HepG2 (cell line): ENCODE measurements at regions not wholly inside any gene's neighbourhood (a gene's known extent, or its start where the extent isn't known, plus 50 kb on each side); places are given as distances from the start of the nearest gene placed in this dataset.

ENCODE experiments used
- ATAC-seq: fragments of 200-7000 bp; cut with Tn5 transposase; 3 replicates; pipeline ENCODE4 v1.9.1; 2020; ENCODE audit warnings: mild to moderate bottlenecking, moderate library complexity
- BruUV-seq: library from RNA; stranded (reverse); fragments of 400-500 nt; replicated peaks from 2 replicates; lab custom pipeline; 2021; lab: Mats Ljungman, UMichigan
- CTCF ChIA-PET: fragments of 300-600 bp; formaldehyde crosslinking; extraction: SDS; loops from one replicate; lab custom pipeline; 2021; ENCODE audit warnings: low total read pairs, inconsistent platforms, low intra/inter-chr PET ratio; lab: Yijun Ruan, JAX
- POLR2A ChIA-PET: fragments of 350-600 bp; sonication (Branson Sonifier 250); formaldehyde crosslinking; loops from one replicate; lab custom pipeline; 2020; ENCODE audit warnings: antibody characterized with exemption, inconsistent platforms; lab: Yijun Ruan, JAX
- DNase-seq: peaks from one replicate; pipeline ENCODE4 v3.0.0-alpha.2; 2015; ENCODE audit warnings: low spot score
- FAIRE-seq: peaks from 3 replicates; lab custom pipeline; 2011; peaks lifted over from hg19 to GRCh38; lab: Jason Lieb, UNC
- H2AFZ ChIP-seq: one replicate; pipeline ENCODE4 v1.6.1; 2011; ENCODE audit warnings: low read length, inconsistent platforms
- H3K27ac ChIP-seq: fragments of 300-600 bp; 3 replicates; pipeline ENCODE4 v1.8.0; 2011; ENCODE audit warnings: mixed run types, mild to moderate bottlenecking, mixed read lengths, low read length, inconsistent platforms; ENCODE audit not compliant: insufficient read depth; ENCODE audit errors: extremely low read length
- H3K27me3 ChIP-seq, 2 experiments: fragments of 200-600 bp in 1 of 2; 2 replicates in 1 of 2; 3 replicates in 1 of 2; pipeline versions ENCODE4 v1.6.0 to v1.8.0; 2011; ENCODE audit warnings: low read length in 2 of 2, mild to moderate bottlenecking in 2 of 2, moderate library complexity in 2 of 2, inconsistent platforms in 1 of 2; ENCODE audit not compliant: insufficient read depth in 2 of 2, control insufficient read depth in 1 of 2
- H3K36me3 ChIP-seq, 2 experiments: fragments of 200-600 bp in 1 of 2; replicated peaks in 1 of 2; 2 replicates in 1 of 2; 3 replicates in 1 of 2; pipeline versions ENCODE4 v1.5.1 to v1.8.0; 2011; ENCODE audit warnings: low read length in 2 of 2, inconsistent platforms in 1 of 2; ENCODE audit not compliant: insufficient read depth in 2 of 2, control insufficient read depth in 1 of 2
- H3K4me1 ChIP-seq: 2 replicates; pipeline ENCODE4 v1.5.1; 2012; ENCODE audit warnings: low read length, inconsistent platforms; ENCODE audit not compliant: insufficient read depth
- H3K4me2 ChIP-seq: 2 replicates; pipeline ENCODE4 v1.6.0; 2011; ENCODE audit warnings: low read depth, low read length, inconsistent platforms
- H3K4me3 ChIP-seq, 3 experiments: fragments of 200-600 bp in 1 of 3; sonication (generic), shearing (Covaris generic) in 1 of 3; replicated peaks in 1 of 3; 2 replicates each; pipeline ENCODE4 v1.5.1; 2011 to 2016; ENCODE audit warnings: low read length in 3 of 3, inconsistent platforms in 2 of 3, low read depth in 2 of 3, mild to moderate bottlenecking in 2 of 3, control low read depth in 1 of 3, mixed read lengths in 1 of 3; ENCODE audit not compliant: insufficient read depth in 1 of 3
- H3K79me2 ChIP-seq: one replicate; pipeline ENCODE4 v1.6.1; 2011; ENCODE audit warnings: low read length, inconsistent platforms; ENCODE audit not compliant: insufficient read depth
- H3K9ac ChIP-seq: 2 replicates; pipeline ENCODE4 v1.6.0; 2011; ENCODE audit warnings: mild to moderate bottlenecking, low read depth, low read length, inconsistent platforms; ENCODE audit not compliant: insufficient read depth
- H3K9me3 ChIP-seq: 2 replicates; pipeline ENCODE4 v1.5.1; 2012; ENCODE audit warnings: mild to moderate bottlenecking, low read length
- H4K20me1 ChIP-seq: 2 replicates; pipeline ENCODE4 v1.6.0; 2011; ENCODE audit warnings: inconsistent platforms, mild to moderate bottlenecking, low read length, moderate library complexity; ENCODE audit not compliant: insufficient read depth
- EP300 ChIP-seq, 3 experiments: sonication (generic) in 1 of 3; formaldehyde crosslinking in 1 of 3; IDR thresholded peaks; 2 replicates each; pipeline versions ENCODE4 v1.5.1 to v1.6.1; 2011 to 2020; ENCODE audit warnings: low read depth in 2 of 3, low read length in 2 of 3, borderline replicate concordance in 1 of 3, improper control_type of control experiment in 1 of 3, mild to moderate bottlenecking in 1 of 3, missing genetic modification reagents in 1 of 3, moderate library complexity in 1 of 3
- FOXA1 ChIP-seq, 2 experiments: fragments of 450-650 bp in 1 of 2; sonication (generic) in 1 of 2; formaldehyde crosslinking in 1 of 2; IDR thresholded peaks; 2 replicates each; pipeline versions ENCODE4 v1.4.0 to v1.6.1; 2016 to 2020; ENCODE audit warnings: missing genetic modification reagents in 1 of 2
- GZF1 ChIP-seq: sonication (generic); formaldehyde crosslinking; IDR thresholded peaks from 2 replicates; pipeline ENCODE4 v1.5.1; 2020; ENCODE audit warnings: mild to moderate bottlenecking, missing genetic modification reagents
- HNRNPL ChIP-seq: fragments of 200-400 bp; formaldehyde crosslinking; IDR thresholded peaks from 2 replicates; pipeline ENCODE4 v1.6.1; 2017; ENCODE audit warnings: mild to moderate bottlenecking, low read depth, low read length
- KLF11 ChIP-seq: IDR thresholded peaks from 2 replicates; pipeline ENCODE4 v1.6.1; 2016; ENCODE audit warnings: missing compliant biosample characterization
- MBNL3 ChIP-seq: fragments of 250-450 bp; sonication (Bioruptor Pico); conservative IDR thresholded peaks from 2 replicates; pipeline ENCODE4 v1.8.0; 2022; ENCODE audit warnings: mild to moderate bottlenecking, inconsistent platforms
- MEF2D ChIP-seq: sonication (generic); formaldehyde crosslinking; IDR thresholded peaks from 2 replicates; pipeline ENCODE4 v1.5.1; 2020; ENCODE audit warnings: mild to moderate bottlenecking, missing genetic modification reagents
- ZNF253 ChIP-seq: sonication (generic); formaldehyde crosslinking; IDR thresholded peaks from 2 replicates; pipeline ENCODE4 v1.8.0; 2022; ENCODE audit warnings: mild to moderate bottlenecking, missing genetic modification reagents, borderline replicate concordance
- ZNF777 ChIP-seq: sonication (generic); formaldehyde crosslinking; IDR thresholded peaks from 2 replicates; pipeline ENCODE4 v1.4.0; 2020; ENCODE audit warnings: missing genetic modification reagents
- WGBS: methylation state at CpG from one replicate; pipeline ENCODE4 v1.1.6; 2017; ENCODE audit warnings: low lambda C conversion rate; 5-methylcytosine and 5-hydroxymethylcytosine counted together
- in situ Hi-C: cut with HindIII; loops from 2 replicates; pipeline ENCODE4 v1.10.0; 2017; ENCODE audit warnings: low pct_unique_long_range_greater_than_20kb; ENCODE audit not compliant: extremely low pct_ligation_motif_present
- intact Hi-C: fragments of 100-400 bp; cut with micrococcal nuclease; formaldehyde crosslinking; loops from one replicate; pipeline ENCODE4 v1.10.0; 2022; ENCODE audit not compliant: unreplicated experiment
- TF ChIP-seq, protein P1 (sequence below): sonication (generic); formaldehyde crosslinking; IDR thresholded peaks from 2 replicates; pipeline ENCODE4 v1.4.0; 2020; ENCODE audit warnings: missing genetic modification reagents
- TF ChIP-seq, protein P2 (sequence below): sonication (generic); formaldehyde crosslinking; IDR thresholded peaks from 2 replicates; pipeline ENCODE4 v1.4.0; 2020; ENCODE audit warnings: missing genetic modification reagents
- TF ChIP-seq, protein P3 (sequence below): fragments of 450-650 bp; IDR thresholded peaks from 2 replicates; pipeline ENCODE4 v1.6.1; 2016
- TF ChIP-seq, protein P4 (sequence below): sonication (generic); formaldehyde crosslinking; conservative IDR thresholded peaks from 2 replicates; pipeline ENCODE4 v1.4.0; 2020; ENCODE audit warnings: missing genetic modification reagents
- TF ChIP-seq, protein P5 (sequence below): fragments of 450-650 bp; IDR thresholded peaks from 2 replicates; pipeline ENCODE4 v1.6.1; 2017

DNA sequence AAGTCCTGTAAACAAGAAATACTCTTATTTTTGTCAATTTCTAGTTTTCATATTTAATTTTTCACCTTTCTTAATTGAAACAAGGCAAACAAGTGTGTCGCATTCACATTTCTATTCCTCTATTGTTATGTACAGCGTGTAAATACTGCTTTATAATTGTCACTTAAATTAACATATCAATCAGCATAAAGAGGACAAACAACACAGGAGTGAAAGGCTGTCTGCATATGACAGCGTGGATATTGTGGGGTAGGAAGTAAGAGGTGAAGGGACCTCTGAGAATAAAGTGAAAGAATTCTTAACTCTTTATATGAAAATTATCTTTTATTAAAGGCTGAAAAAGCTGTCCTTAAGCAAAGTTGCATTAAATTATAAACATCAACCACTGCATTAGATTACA is 797.9 kb upstream of the COBL start (continued):
- TF ChIP-seq, protein P1, sequence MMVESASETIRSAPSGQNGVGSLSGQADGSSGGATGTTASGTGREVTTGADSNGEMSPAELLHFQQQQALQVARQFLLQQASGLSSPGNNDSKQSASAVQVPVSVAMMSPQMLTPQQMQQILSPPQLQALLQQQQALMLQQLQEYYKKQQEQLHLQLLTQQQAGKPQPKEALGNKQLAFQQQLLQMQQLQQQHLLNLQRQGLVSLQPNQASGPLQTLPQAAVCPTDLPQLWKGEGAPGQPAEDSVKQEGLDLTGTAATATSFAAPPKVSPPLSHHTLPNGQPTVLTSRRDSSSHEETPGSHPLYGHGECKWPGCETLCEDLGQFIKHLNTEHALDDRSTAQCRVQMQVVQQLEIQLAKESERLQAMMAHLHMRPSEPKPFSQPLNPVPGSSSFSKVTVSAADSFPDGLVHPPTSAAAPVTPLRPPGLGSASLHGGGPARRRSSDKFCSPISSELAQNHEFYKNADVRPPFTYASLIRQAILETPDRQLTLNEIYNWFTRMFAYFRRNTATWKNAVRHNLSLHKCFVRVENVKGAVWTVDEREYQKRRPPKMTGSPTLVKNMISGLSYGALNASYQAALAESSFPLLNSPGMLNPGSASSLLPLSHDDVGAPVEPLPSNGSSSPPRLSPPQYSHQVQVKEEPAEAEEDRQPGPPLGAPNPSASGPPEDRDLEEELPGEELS: no peak
- TF ChIP-seq ZNF777 (CRISPR knock-in tag): no peak
- TF ChIP-seq, protein P2, sequence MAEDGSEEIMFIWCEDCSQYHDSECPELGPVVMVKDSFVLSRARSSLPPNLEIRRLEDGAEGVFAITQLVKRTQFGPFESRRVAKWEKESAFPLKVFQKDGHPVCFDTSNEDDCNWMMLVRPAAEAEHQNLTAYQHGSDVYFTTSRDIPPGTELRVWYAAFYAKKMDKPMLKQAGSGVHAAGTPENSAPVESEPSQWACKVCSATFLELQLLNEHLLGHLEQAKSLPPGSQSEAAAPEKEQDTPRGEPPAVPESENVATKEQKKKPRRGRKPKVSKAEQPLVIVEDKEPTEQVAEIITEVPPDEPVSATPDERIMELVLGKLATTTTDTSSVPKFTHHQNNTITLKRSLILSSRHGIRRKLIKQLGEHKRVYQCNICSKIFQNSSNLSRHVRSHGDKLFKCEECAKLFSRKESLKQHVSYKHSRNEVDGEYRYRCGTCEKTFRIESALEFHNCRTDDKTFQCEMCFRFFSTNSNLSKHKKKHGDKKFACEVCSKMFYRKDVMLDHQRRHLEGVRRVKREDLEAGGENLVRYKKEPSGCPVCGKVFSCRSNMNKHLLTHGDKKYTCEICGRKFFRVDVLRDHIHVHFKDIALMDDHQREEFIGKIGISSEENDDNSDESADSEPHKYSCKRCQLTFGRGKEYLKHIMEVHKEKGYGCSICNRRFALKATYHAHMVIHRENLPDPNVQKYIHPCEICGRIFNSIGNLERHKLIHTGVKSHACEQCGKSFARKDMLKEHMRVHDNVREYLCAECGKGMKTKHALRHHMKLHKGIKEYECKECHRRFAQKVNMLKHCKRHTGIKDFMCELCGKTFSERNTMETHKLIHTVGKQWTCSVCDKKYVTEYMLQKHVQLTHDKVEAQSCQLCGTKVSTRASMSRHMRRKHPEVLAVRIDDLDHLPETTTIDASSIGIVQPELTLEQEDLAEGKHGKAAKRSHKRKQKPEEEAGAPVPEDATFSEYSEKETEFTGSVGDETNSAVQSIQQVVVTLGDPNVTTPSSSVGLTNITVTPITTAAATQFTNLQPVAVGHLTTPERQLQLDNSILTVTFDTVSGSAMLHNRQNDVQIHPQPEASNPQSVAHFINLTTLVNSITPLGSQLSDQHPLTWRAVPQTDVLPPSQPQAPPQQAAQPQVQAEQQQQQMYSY (CRISPR knock-in tag): no peak

DNA sequence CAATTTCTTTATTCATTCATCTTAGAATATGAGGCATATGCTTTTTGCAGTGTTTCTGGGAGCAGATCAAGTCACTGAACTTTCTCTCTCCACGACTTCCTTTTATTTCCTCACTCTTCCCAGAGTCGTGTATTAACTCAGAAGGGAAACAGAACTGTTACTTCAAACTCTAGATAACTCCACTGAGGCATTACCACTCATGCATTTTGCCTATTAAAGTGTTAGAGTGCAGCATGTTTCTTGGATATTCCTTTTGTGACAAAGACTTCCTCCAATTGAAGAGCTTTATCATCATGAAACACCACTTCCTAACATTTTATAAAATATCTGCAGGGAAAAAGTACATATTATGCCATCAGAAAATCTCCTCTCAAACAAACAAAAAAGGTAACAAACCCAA is 797.4 kb upstream of the COBL start:
- no peaks in the 10 kb centered on the region for H3K36me3 ChIP-seq
- DNase-seq: no peak
- POLR2A ChIA-PET: no interaction called here
- no peaks in the 10 kb centered on the region for H3K4me1 ChIP-seq
- intact Hi-C loops: no loop called here
- H3K4me2 ChIP-seq: no peak overlapping the region
- CTCF ChIA-PET: no interaction called here
- H3K79me2 ChIP-seq: no peaks in the 10 kb centered on the region
- no peak overlapping the region for H3K4me3 ChIP-seq
- in situ Hi-C loops: no loop called here
- H3K27me3 ChIP-seq: no peaks in the 10 kb centered on the region
- no peaks in the 10 kb centered on the region for H3K9me3 ChIP-seq
- BruUV-seq: no TSS peak
- no peak overlapping the region for H2AFZ ChIP-seq
- no peaks in the 10 kb centered on the region for H4K20me1 ChIP-seq
- H3K9ac ChIP-seq: no peak overlapping the region
- no peak overlapping the region for H3K27ac ChIP-seq
- FAIRE-seq: no peak
- 3% methylated on average over 2 of the region's 2 CpGs for WGBS
- no peak for ATAC-seq
- TF ChIP-seq ZNF253 (no peak), FOXA1 (IDR thresholded peaks at IDR 0.05) (no peak), FOXA1 (CRISPR knock-in tag; IDR thresholded peaks at IDR 0.05) (no peak), MBNL3 (CRISPR knock-in tag) (no peak), KLF11 (no peak), EP300 (IDR thresholded peaks at IDR 0.05; ENCODE audit: low read depth in 2 of 2, low read length in 2 of 2) (no peak), EP300 (CRISPR knock-in tag; IDR thresholded peaks at IDR 0.05; ENCODE audit: borderline replicate concordance) (no peak), MEF2D (CRISPR knock-in tag) (no peak), HNRNPL (no peak), GZF1 (no peak)
- TF ChIP-seq, protein P3, sequence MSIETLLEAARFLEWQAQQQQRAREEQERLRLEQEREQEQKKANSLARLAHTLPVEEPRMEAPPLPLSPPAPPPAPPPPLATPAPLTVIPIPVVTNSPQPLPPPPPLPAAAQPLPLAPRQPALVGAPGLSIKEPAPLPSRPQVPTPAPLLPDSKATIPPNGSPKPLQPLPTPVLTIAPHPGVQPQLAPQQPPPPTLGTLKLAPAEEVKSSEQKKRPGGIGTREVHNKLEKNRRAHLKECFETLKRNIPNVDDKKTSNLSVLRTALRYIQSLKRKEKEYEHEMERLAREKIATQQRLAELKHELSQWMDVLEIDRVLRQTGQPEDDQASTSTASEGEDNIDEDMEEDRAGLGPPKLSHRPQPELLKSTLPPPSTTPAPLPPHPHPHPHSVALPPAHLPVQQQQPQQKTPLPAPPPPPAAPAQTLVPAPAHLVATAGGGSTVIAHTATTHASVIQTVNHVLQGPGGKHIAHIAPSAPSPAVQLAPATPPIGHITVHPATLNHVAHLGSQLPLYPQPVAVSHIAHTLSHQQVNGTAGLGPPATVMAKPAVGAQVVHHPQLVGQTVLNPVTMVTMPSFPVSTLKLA: no peak
- TF ChIP-seq, protein P4, sequence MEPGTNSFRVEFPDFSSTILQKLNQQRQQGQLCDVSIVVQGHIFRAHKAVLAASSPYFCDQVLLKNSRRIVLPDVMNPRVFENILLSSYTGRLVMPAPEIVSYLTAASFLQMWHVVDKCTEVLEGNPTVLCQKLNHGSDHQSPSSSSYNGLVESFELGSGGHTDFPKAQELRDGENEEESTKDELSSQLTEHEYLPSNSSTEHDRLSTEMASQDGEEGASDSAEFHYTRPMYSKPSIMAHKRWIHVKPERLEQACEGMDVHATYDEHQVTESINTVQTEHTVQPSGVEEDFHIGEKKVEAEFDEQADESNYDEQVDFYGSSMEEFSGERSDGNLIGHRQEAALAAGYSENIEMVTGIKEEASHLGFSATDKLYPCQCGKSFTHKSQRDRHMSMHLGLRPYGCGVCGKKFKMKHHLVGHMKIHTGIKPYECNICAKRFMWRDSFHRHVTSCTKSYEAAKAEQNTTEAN: no peak
- TF ChIP-seq, protein P5, sequence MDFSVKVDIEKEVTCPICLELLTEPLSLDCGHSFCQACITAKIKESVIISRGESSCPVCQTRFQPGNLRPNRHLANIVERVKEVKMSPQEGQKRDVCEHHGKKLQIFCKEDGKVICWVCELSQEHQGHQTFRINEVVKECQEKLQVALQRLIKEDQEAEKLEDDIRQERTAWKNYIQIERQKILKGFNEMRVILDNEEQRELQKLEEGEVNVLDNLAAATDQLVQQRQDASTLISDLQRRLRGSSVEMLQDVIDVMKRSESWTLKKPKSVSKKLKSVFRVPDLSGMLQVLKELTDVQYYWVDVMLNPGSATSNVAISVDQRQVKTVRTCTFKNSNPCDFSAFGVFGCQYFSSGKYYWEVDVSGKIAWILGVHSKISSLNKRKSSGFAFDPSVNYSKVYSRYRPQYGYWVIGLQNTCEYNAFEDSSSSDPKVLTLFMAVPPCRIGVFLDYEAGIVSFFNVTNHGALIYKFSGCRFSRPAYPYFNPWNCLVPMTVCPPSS: no peak
